Keratinocyte (primary cell): ENCODE measurements at regions not wholly inside any gene's neighbourhood (a gene's known extent, or its start where the extent isn't known, plus 50 kb on each side); places are given as distances from the start of the nearest gene placed in this dataset.

Experiments
- EZH2 ChIP-seq: IDR thresholded peaks from one replicate; pipeline ENCODE4 v1.6.1; 2012; ENCODE audit warnings: inconsistent platforms, mild to moderate bottlenecking, low read length, moderate library complexity
- TF ChIP-seq, protein P1 (sequence below), 3 experiments: IDR thresholded peaks in 1 of 3; conservative IDR thresholded peaks in 1 of 3; optimal IDR thresholded peaks in 1 of 3; 2 replicates in 2 of 3; 3 replicates in 1 of 3; pipeline versions ENCODE3 to v1.5.1; 2011; ENCODE audit warnings: low read length in 3 of 3, mild to moderate bottlenecking in 3 of 3, moderate library complexity in 2 of 3, control low read depth in 1 of 3, inconsistent platforms in 1 of 3; ENCODE audit not compliant: insufficient read depth in 2 of 3; ENCODE audit errors: extremely low read depth in 1 of 3

DNA sequence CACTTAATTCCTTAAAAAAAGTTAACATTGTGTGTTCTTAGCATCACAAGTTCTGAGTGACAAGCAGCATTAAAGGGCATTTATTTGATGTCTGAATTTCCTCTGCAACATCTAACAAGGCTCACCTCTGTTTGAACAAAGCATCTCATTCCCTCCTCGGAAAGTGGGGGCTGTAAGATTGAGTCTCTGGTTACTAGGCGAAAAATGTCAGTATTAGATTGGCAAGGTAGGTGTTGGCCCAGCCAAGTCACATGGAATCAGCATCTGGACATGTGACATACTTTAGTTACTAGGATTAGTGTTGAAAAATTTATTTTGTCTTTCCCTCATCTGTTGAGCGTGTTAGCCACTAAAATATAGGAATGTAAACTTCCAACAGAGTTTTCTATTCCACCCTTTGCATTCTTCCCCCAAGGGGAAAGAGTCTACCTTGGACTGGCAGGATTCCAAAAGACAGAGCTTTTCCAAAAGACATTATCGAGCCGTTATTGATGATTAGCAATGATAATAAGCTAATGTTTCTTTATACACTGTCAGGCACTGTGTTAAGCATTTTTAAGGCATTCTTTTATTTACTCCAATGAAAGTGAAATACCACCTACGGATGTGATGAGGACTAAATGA, 194.9 kb upstream of the BTG1 start:
- TF ChIP-seq EZH2 = no peak
- TF ChIP-seq, protein P1, sequence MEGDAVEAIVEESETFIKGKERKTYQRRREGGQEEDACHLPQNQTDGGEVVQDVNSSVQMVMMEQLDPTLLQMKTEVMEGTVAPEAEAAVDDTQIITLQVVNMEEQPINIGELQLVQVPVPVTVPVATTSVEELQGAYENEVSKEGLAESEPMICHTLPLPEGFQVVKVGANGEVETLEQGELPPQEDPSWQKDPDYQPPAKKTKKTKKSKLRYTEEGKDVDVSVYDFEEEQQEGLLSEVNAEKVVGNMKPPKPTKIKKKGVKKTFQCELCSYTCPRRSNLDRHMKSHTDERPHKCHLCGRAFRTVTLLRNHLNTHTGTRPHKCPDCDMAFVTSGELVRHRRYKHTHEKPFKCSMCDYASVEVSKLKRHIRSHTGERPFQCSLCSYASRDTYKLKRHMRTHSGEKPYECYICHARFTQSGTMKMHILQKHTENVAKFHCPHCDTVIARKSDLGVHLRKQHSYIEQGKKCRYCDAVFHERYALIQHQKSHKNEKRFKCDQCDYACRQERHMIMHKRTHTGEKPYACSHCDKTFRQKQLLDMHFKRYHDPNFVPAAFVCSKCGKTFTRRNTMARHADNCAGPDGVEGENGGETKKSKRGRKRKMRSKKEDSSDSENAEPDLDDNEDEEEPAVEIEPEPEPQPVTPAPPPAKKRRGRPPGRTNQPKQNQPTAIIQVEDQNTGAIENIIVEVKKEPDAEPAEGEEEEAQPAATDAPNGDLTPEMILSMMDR (optimal IDR thresholded peaks at IDR 0.05 in 1 of 3, IDR thresholded peaks at IDR 0.05 in 1 of 3, conservative IDR thresholded peaks at IDR 0.05 in 1 of 3; ENCODE audit: extremely low read depth in 1 of 3, insufficient read depth in 2 of 3, low read length in 3 of 3) = no peak
